Activated T-helper 2 cell treated with anti-CD3 and anti-CD28 coated beads, Interferon-gamma antibody, Interleukin-2, Interleukin-4, amounts not matched to agents 10 μg/mL and 5 μg/mL and 100 μg/mL, durations not matched to agents 14 hours and 24 hours and 36 hours (primary cell): ENCODE measurements at regions not wholly inside any gene's neighbourhood (a gene's known extent, or its start where the extent isn't known, plus 50 kb on each side); places are given as distances from the start of the nearest gene placed in this dataset.

ENCODE experiments used
- DNase-seq: peaks from one replicate; pipeline ENCODE4 v3.0.0; 2021; ENCODE audit warnings: low spot score
- H3K27ac Mint-ChIP-seq: one replicate; pipeline ENCODE4 v1.8.0; 2021; ENCODE audit warnings: mixed read lengths
- H3K27me3 Mint-ChIP-seq: one replicate; pipeline ENCODE4 v1.8.0; 2021; ENCODE audit warnings: low read depth, mixed read lengths
- H3K36me3 Mint-ChIP-seq: one replicate; pipeline ENCODE4 v1.8.0; 2021; ENCODE audit warnings: low read depth, mixed read lengths
- H3K4me1 Mint-ChIP-seq: one replicate; pipeline ENCODE4 v1.8.0; 2021; ENCODE audit warnings: low read depth, mixed read lengths
- H3K4me3 Mint-ChIP-seq: one replicate; pipeline ENCODE4 v1.8.0; 2021; ENCODE audit warnings: low read depth, mild to moderate bottlenecking, moderate library complexity, mixed read lengths
- H3K9me3 Mint-ChIP-seq: one replicate; pipeline ENCODE4 v1.8.0; 2021; ENCODE audit warnings: mixed read lengths
- intact Hi-C: fragments of 100-400 bp; cut with micrococcal nuclease; formaldehyde crosslinking; loops from one replicate; pipeline ENCODE4 v1.15.1; 2023

GRCh38 chr10:25695586-25695985, 238.4 kb upstream of the MYO3A start:
- intact Hi-C loops: no loop called here
- DNase-seq: no peak
- no peaks in the 10 kb centered on the region for H3K9me3 Mint-ChIP-seq

GRCh38 chr10:25696013-25696708, 237.9 kb upstream of the MYO3A start:
- DNase-seq: no peak
- no peak overlapping the region for H3K27ac Mint-ChIP-seq
- H3K36me3 Mint-ChIP-seq: no peaks in the 10 kb centered on the region
- intact Hi-C loops: no loop called here
- H3K9me3 Mint-ChIP-seq: no peaks in the 10 kb centered on the region
- H3K4me3 Mint-ChIP-seq: no peak overlapping the region
- no peaks in the 10 kb centered on the region for H3K4me1 Mint-ChIP-seq
- no peaks in the 10 kb centered on the region for H3K27me3 Mint-ChIP-seq

More at GRCh38 chr10:25695586-25695985, 238.4 kb upstream of the MYO3A start:
- no peaks in the 10 kb centered on the region for H3K36me3 Mint-ChIP-seq
- no peaks in the 10 kb centered on the region for H3K4me1 Mint-ChIP-seq
- no peak overlapping the region for H3K4me3 Mint-ChIP-seq
- H3K27ac Mint-ChIP-seq: no peak overlapping the region
- H3K27me3 Mint-ChIP-seq: no peaks in the 10 kb centered on the region

- Mint-ChIP-seq H3K36me3 (no peaks in the 10 kb centered on the region), H3K4me1 (no peaks in the 10 kb centered on the region), H3K9me3 (no peaks in the 10 kb centered on the region), H3K27me3 (no peaks in the 10 kb centered on the region), H3K4me3 (no peak overlapping the region), H3K27ac (no peak overlapping the region)
- intact Hi-C loops: no loop called here
- no peak for DNase-seq
Measured at GRCh38 chr10:25697412-25697811, 236.6 kb upstream of the MYO3A start.

- no peak overlapping the region for H3K27ac Mint-ChIP-seq
- no peaks in the 10 kb centered on the region for H3K36me3 Mint-ChIP-seq
Measured at GRCh38 chr10:25698638-25699037, 235.4 kb upstream of the MYO3A start.

GRCh38 chr10:25699631-25700030, 234.4 kb upstream of the MYO3A start:
- Mint-ChIP-seq H3K4me1 (no peaks in the 10 kb centered on the region), H3K4me3 (no peak overlapping the region), H3K9me3 (no peaks in the 10 kb centered on the region), H3K27ac (no peak overlapping the region), H3K36me3 (no peaks in the 10 kb centered on the region), H3K27me3 (no peaks in the 10 kb centered on the region)
- no peak for DNase-seq
- intact Hi-C loops: no loop called here

More at GRCh38 chr10:25698638-25699037, 235.4 kb upstream of the MYO3A start:
- no peaks in the 10 kb centered on the region for H3K9me3 Mint-ChIP-seq
- no peak for DNase-seq
- no peaks in the 10 kb centered on the region for H3K27me3 Mint-ChIP-seq
- no peaks in the 10 kb centered on the region for H3K4me1 Mint-ChIP-seq
- intact Hi-C loops: no loop called here
- H3K4me3 Mint-ChIP-seq: no peak overlapping the region

GRCh38 chr10:25701652-25702051, 232.4 kb upstream of the MYO3A start:
- DNase-seq: no peak
- Mint-ChIP-seq H3K27me3 (no peaks in the 10 kb centered on the region), H3K36me3 (no peaks in the 10 kb centered on the region), H3K27ac (no peak overlapping the region), H3K4me3 (no peak overlapping the region), H3K9me3 (no peaks in the 10 kb centered on the region), H3K4me1 (no peaks in the 10 kb centered on the region)
- intact Hi-C loops: no loop called here

GRCh38 chr10:25704622-25705021, 229.4 kb upstream of the MYO3A start:
- H3K36me3 Mint-ChIP-seq: no peaks in the 10 kb centered on the region
- DNase-seq: no peak
- H3K27ac Mint-ChIP-seq: no peak overlapping the region
- no peaks in the 10 kb centered on the region for H3K27me3 Mint-ChIP-seq
- H3K9me3 Mint-ChIP-seq: no peaks in the 10 kb centered on the region
- no peak overlapping the region for H3K4me3 Mint-ChIP-seq
- H3K4me1 Mint-ChIP-seq: no peaks in the 10 kb centered on the region
- intact Hi-C loops: no loop called here

GRCh38 chr10:25707572-25707971, 226.5 kb upstream of the MYO3A start:
- Mint-ChIP-seq H3K4me1 (no peaks in the 10 kb centered on the region), H3K27me3 (no peaks in the 10 kb centered on the region), H3K4me3 (no peak overlapping the region), H3K27ac (no peak overlapping the region), H3K36me3 (no peaks in the 10 kb centered on the region), H3K9me3 (no peaks in the 10 kb centered on the region)
- intact Hi-C loops: no loop called here
- DNase-seq: no peak

GRCh38 chr10:25707976-25708671, 225.9 kb upstream of the MYO3A start:
- no peak overlapping the region for H3K4me3 Mint-ChIP-seq
- H3K27me3 Mint-ChIP-seq: no peaks in the 10 kb centered on the region
- no peaks in the 10 kb centered on the region for H3K9me3 Mint-ChIP-seq
- no peaks in the 10 kb centered on the region for H3K4me1 Mint-ChIP-seq
- H3K27ac Mint-ChIP-seq: no peak overlapping the region
- DNase-seq: no peak
- intact Hi-C loops: no loop called here
- no peaks in the 10 kb centered on the region for H3K36me3 Mint-ChIP-seq

- Mint-ChIP-seq H3K36me3 (no peaks in the 10 kb centered on the region), H3K4me1 (no peaks in the 10 kb centered on the region)
Measured at GRCh38 chr10:25713894-25714240, 220.2 kb upstream of the MYO3A start.

GRCh38 chr10:25724241-25724640, 209.8 kb upstream of the MYO3A start:
- H3K4me1 Mint-ChIP-seq: peaks cover 1% of the 10 kb centered on the region
- intact Hi-C loops: no loop called here
- DNase-seq: no peak

More at GRCh38 chr10:25713894-25714240, 220.2 kb upstream of the MYO3A start:
- no peaks in the 10 kb centered on the region for H3K9me3 Mint-ChIP-seq
- no peaks in the 10 kb centered on the region for H3K27me3 Mint-ChIP-seq
- H3K4me3 Mint-ChIP-seq: no peak overlapping the region
- intact Hi-C loops: no loop called here
- no peak overlapping the region for H3K27ac Mint-ChIP-seq
- DNase-seq: no peak

GRCh38 chr10:25725917-25726716, 207.9 kb upstream of the MYO3A start:
- Mint-ChIP-seq H3K27me3 (no peaks in the 10 kb centered on the region), H3K27ac (no peak overlapping the region), H3K4me1 (peaks cover 1% of the 10 kb centered on the region), H3K9me3 (no peaks in the 10 kb centered on the region), H3K4me3 (no peak overlapping the region), H3K36me3 (no peaks in the 10 kb centered on the region)
- DNase-seq: no peak
- intact Hi-C loops: no loop called here

More at GRCh38 chr10:25724241-25724640, 209.8 kb upstream of the MYO3A start:
- Mint-ChIP-seq H3K27me3 (no peaks in the 10 kb centered on the region), H3K4me3 (no peak overlapping the region), H3K9me3 (no peaks in the 10 kb centered on the region), H3K36me3 (no peaks in the 10 kb centered on the region), H3K27ac (no peak overlapping the region)

GRCh38 chr10:25738776-25739175, 195.3 kb upstream of the MYO3A start:
- H3K4me3 Mint-ChIP-seq: no peak overlapping the region
- H3K4me1 Mint-ChIP-seq: no peaks in the 10 kb centered on the region
- intact Hi-C loops: no loop called here
- H3K36me3 Mint-ChIP-seq: no peaks in the 10 kb centered on the region
- H3K9me3 Mint-ChIP-seq: no peaks in the 10 kb centered on the region
- no peaks in the 10 kb centered on the region for H3K27me3 Mint-ChIP-seq
- DNase-seq: no peak
- no peak overlapping the region for H3K27ac Mint-ChIP-seq
